Activated naive CD4-positive, alpha-beta T cell treated with anti-CD3 and anti-CD28 coated beads for 36 hours (primary cell): ENCODE measurements at regions not wholly inside any gene's neighbourhood (a gene's known extent, or its start where the extent isn't known, plus 50 kb on each side); places are given as distances from the start of the nearest gene placed in this dataset.
"Not testable (repeated sequence)": the region's sequence is repeated elsewhere in the genome, so short reads cannot be mapped to it uniquely, and the experiment has no call there.

ENCODE experiments used
- CTCF ChIA-PET: fragments of 350-600 bp; sonication (Branson Sonifier 250); formaldehyde crosslinking; loops from one replicate; lab custom pipeline; 2021; ENCODE audit warnings: antibody characterized with exemption; lab: Charles Lee
- DNase-seq: peaks from one replicate; pipeline ENCODE4 v3.0.0-alpha.2; 2020
- H3K27ac Mint-ChIP-seq: one replicate; pipeline ENCODE4 v1.8.0; 2021; ENCODE audit warnings: mild to moderate bottlenecking, mixed read lengths
- H3K27me3 Mint-ChIP-seq: one replicate; pipeline ENCODE4 v1.8.0; 2021; ENCODE audit warnings: low read depth, mixed read lengths
- H3K36me3 Mint-ChIP-seq: one replicate; pipeline ENCODE4 v1.8.0; 2021; ENCODE audit warnings: low read depth, mixed read lengths
- H3K4me1 Mint-ChIP-seq: one replicate; pipeline ENCODE4 v1.8.0; 2021; ENCODE audit warnings: low read depth, mixed read lengths
- H3K4me3 Mint-ChIP-seq: one replicate; pipeline ENCODE4 v1.8.0; 2021; ENCODE audit warnings: mild to moderate bottlenecking, moderate library complexity, mixed read lengths
- H3K9me3 Mint-ChIP-seq: one replicate; pipeline ENCODE4 v1.8.0; 2021; ENCODE audit warnings: mixed read lengths
- intact Hi-C: fragments of 100-400 bp; cut with micrococcal nuclease; formaldehyde crosslinking; loops from one replicate; pipeline ENCODE4 v1.15.1; 2023

DNA sequence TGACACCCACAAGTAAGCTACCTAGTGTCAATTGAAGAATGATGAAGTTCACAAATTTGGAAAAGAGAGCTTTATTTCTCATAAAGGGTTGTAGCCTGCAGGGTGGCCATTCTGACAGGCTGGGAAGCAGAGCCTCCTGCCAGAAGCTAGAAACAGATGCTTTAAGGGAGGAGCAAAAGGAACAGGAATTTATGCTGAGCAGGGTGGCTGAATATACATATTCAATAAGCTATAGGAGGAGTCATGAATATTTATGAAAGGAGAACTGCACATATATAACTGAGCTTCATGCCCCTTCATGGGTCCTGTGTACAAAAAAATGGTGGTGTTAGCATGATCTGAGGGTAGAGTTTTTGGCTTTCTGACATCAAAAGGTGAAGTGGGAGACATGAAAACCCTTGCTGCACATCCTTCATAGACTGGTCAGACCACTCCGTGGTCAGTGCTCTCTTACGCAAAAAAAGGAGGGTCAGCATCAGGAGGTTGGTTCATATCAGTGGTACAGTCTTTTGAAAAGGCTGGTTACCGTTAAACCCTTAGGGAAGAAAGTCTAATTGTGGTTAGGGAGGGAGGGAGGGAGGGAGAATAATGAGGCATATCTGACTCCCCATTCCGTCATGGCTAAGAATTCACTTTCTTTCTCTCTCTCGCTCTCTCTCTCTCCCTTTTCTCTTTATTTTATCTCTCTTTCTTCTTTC lies 121.4 kb downstream of the LUZP4 start:
- CTCF ChIA-PET, result no interaction called here
- no peak for DNase-seq
- Mint-ChIP-seq H3K27me3 (no peaks in the 10 kb centered on the region), H3K27ac (no peak overlapping the region), H3K36me3 (no peaks in the 10 kb centered on the region), H3K9me3 (no peaks in the 10 kb centered on the region), H3K4me1 (no peaks in the 10 kb centered on the region), H3K4me3 (no peak overlapping the region)
- intact Hi-C loops, result no loop called here

DNA sequence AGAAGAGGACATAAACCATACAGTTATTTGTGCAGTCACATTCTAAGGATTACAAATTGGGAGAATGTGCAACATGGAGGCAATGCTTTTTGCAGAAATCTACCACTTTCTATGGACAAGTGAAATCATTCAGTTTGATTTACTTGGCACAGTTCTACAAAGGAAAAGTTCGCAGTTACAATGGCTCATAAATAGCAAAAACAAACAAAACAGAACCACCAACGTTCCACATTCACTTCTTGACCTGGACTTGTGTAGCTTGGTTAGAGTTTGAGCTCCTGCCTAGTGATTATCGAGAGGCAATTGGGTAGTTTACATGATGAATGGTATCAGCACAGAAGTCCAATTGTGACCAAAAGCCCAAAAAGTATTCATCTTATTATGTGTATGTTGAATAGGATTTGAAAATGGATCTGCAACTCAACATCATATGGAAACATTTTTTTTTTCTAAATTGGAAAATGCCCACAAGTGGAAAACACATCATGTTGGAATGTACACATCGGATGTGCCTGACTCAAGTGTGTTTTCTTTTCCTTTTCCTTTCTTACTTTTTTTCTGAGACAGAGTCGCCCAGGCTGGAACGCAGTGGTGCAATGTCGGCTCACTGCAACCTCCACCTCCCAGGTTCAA lies 123.8 kb downstream of the LUZP4 start:
- Mint-ChIP-seq H3K4me1 (no peaks in the 10 kb centered on the region), H3K27me3 (no peaks in the 10 kb centered on the region), H3K36me3 (no peaks in the 10 kb centered on the region), H3K4me3 (no peak overlapping the region), H3K9me3 (no peaks in the 10 kb centered on the region), H3K27ac (no peak overlapping the region)
- intact Hi-C loops, result no loop called here
- CTCF ChIA-PET, result no interaction called here
- DNase-seq, result no peak

DNA sequence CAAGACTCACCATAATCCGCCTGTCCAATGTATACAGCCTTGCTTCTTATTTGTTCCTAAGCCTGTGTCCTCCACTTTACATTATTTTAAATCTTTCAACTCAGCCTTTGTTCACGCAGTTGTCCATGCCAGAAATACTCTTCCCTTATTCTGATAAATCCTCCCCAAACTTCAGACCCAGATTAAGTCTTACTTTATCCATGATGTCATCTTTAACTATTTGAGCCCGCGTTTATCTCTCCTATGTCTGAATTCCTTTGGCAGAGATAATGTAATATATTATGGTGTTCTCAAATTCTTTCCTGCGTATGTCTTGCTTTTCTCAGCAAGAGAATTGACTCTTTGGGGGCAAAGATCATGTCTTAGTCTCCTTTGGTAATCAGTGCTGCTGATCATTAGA lies 129.6 kb downstream of the LUZP4 start:
- Mint-ChIP-seq H3K27ac (no peak overlapping the region), H3K4me3 (no peak overlapping the region), H3K4me1 (no peaks in the 10 kb centered on the region), H3K36me3 (no peaks in the 10 kb centered on the region), H3K9me3 (peaks cover 1% of the 10 kb centered on the region), H3K27me3 (no peaks in the 10 kb centered on the region)
- DNase-seq, result no peak
- intact Hi-C loops, result no loop called here
- CTCF ChIA-PET, result no interaction called here

DNA sequence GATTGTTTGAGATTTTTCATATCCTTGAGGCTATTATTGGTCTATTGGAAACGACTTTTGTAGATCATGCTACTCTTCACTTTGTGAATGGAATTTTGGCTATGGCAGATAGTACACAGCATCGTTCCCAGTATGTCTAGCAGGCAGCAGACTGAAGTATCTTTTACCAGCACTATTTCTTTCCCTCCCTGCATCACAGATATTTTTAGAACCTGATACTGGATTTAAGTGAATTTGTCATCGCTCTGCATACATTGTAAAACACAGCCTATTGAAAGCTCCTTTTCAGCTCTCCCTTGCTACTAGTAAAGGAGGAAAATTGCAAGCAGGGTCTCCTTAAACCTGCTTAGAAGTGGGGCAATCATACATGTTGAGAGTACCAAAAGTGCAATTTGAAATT lies 133.6 kb downstream of the LUZP4 start:
- DNase-seq, result no peak

DNA sequence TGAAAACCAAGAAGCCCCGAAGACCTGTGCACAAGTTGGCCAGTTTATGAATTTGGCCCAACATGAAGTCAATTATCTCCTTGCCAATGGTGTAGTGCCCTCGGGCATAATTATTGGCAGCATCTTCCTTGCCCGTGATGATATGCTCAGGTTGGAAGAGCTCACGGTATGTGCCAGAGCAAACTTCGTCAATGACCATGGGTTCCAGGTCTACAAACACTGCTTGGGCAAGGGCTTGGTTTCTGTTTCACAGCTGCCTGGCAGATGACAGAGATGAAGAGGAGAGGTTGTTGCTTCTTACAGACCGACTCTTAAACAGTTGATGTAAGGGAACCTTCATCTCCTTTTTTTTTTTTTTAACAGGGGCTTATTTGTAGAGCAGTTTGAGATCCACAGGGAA lies 135.6 kb upstream of the PLS3 start:
- intact Hi-C loops, result no loop called here
- no peaks in the 10 kb centered on the region for H3K4me1 Mint-ChIP-seq
- CTCF ChIA-PET, result no interaction called here
- H3K27me3 Mint-ChIP-seq, result no peaks in the 10 kb centered on the region
- no peaks in the 10 kb centered on the region for H3K36me3 Mint-ChIP-seq
- DNase-seq, result no peak
- H3K4me3 Mint-ChIP-seq, result no peak overlapping the region
- H3K9me3 Mint-ChIP-seq, result peaks cover 4% of the 10 kb centered on the region
- no peak overlapping the region for H3K27ac Mint-ChIP-seq

More for the DNA sequence above, 133.6 kb downstream of the LUZP4 start:
- CTCF ChIA-PET, result no interaction called here
- no peaks in the 10 kb centered on the region for H3K36me3 Mint-ChIP-seq
- H3K27ac Mint-ChIP-seq, result no peak overlapping the region
- H3K4me3 Mint-ChIP-seq, result no peak overlapping the region
- intact Hi-C loops, result no loop called here
- H3K27me3 Mint-ChIP-seq, result no peaks in the 10 kb centered on the region
- H3K9me3 Mint-ChIP-seq, result peaks cover 4% of the 10 kb centered on the region
- H3K4me1 Mint-ChIP-seq, result no peaks in the 10 kb centered on the region

DNA sequence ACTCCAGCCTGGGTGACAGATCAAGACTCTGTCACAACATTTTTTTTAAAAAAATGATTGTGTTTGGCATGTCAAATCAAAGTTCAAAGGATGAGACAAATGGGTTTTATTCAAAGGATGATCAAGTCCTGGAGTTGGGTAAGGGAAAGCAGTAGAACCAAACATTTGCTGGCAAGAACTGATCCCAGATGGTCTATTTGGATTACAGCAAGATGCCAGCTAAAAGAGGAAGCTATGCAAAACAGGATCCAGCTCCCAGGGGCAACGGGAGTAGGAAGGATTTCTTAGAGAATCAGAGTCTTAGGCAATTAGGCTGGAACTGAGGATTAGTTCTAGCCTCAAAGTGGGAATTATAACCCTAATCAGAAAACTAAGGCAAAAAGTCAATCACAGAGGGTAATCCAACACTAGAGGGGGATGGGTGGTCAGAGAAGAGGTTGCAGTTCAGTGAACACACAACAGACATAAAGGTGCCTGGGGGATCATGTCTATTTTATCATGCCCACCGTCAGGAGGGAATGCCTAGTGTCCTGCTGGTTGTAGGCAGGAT lies 133.0 kb upstream of the PLS3 start:
- intact Hi-C loops, result no loop called here
- Mint-ChIP-seq H3K27ac (no peak overlapping the region), H3K9me3 (peaks cover 3% of the 10 kb centered on the region), H3K4me3 (no peak overlapping the region), H3K27me3 (no peaks in the 10 kb centered on the region), H3K4me1 (no peaks in the 10 kb centered on the region), H3K36me3 (no peaks in the 10 kb centered on the region)
- CTCF ChIA-PET, result no interaction called here
- no peak for DNase-seq

DNA sequence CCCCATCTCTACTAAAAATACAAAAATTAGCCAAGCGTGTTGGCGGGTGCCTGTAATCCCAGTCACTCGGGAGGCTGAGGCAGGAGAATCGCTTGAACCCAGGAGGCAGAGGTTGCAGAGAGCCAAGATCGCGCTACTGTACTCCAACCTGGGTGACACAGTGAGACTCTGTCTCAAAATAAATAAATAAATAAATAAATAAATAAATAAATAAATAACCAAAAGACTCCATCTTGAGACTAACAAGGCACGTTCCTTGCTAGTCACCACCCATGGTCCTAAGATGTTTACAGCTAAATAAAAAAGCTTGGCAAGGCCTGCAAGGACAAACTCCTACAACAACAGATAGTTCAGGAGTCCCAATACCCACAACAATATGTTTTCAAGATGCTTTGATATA lies 126.1 kb upstream of the PLS3 start:
- H3K27me3 Mint-ChIP-seq, H3K27ac Mint-ChIP-seq, DNase-seq, H3K4me1 Mint-ChIP-seq, H3K9me3 Mint-ChIP-seq, H3K4me3 Mint-ChIP-seq, H3K36me3 Mint-ChIP-seq, intact Hi-C loops, CTCF ChIA-PET: not testable (repeated sequence)

DNA sequence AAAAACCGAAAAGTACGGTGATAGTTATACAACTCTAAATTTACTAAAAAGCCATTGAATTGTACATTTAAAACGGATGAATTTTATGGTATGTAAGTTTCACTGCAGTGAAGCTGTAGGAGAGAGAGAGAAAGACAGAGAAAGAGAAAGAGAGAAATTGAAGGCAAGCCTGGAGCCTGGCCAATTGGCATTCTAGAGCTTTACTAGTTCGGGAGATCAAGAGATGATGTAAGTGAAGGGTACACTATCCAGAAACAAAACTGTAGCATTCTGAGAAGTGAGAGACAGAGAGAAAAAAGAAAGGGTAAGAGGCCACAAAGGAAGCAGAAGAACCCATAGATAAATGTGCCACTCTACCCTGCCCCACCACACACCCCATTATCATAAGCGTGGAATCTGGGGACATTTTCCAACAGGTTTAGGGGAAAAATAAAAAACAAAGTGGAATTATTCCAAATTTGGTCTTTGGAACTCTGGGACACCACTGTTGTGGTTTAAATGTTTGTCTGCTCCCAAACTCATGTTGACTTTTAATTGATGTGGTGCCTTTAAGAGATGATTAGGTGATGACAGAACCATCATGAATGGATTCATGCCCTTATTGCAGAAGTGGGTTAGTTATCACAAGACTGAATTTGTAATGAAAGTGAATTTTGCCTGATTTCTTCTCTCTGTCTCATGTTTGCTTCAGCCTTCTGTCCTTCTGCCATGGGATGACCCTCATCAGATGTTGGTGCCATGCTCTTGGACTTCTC lies 123.0 kb upstream of the PLS3 start:
- no peak overlapping the region for H3K4me3 Mint-ChIP-seq
- intact Hi-C loops, result no loop called here

DNA sequence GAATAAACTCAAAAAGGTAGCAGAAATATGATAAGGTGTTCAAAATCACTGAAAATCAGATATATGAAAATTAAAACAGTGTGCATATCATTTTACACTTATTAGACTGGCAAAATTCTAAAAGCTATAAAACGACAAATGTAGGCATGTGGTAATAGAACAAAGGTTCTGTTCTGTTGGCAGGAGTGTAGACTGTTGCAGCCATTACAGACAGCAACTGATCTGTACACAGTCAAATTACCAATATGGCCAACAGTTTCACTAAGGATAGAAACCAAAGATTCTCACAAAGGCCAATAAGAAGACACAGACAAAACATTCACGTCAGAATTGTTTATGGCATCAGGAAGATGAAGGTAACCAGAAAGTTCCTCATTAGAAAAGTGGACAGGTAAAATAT lies 112.8 kb upstream of the PLS3 start:
- H3K4me3 Mint-ChIP-seq, result no peak overlapping the region
- no peaks in the 10 kb centered on the region for H3K9me3 Mint-ChIP-seq
- intact Hi-C loops, result no loop called here
- CTCF ChIA-PET, result no interaction called here
- no peak overlapping the region for H3K27ac Mint-ChIP-seq
- no peaks in the 10 kb centered on the region for H3K4me1 Mint-ChIP-seq
- no peak for DNase-seq
- H3K27me3 Mint-ChIP-seq, result no peaks in the 10 kb centered on the region
- no peaks in the 10 kb centered on the region for H3K36me3 Mint-ChIP-seq

More for the DNA sequence above, 123.0 kb upstream of the PLS3 start:
- no peaks in the 10 kb centered on the region for H3K9me3 Mint-ChIP-seq
- no peaks in the 10 kb centered on the region for H3K4me1 Mint-ChIP-seq
- no peak for DNase-seq
- H3K27me3 Mint-ChIP-seq, result no peaks in the 10 kb centered on the region
- no peak overlapping the region for H3K27ac Mint-ChIP-seq
- CTCF ChIA-PET, result no interaction called here
- H3K36me3 Mint-ChIP-seq, result no peaks in the 10 kb centered on the region

DNA sequence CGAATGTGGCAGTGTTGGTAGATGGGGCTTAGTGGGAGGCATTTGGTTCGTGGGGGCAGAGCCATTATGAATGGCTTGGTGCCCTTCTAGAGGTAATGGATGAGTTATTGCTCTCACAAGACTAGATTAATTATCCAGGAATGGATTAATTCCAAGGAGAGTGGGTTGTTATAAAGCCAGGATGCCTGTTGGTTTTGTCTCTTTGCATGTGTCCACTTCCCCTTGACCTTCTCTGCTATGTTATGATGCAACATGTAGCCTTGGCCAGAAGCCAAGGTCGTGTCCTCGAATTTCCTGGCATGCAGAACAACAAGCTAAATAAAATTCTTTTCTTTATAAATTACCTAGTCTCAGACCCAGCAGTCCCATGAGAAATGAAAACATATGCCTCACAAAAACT lies 111.2 kb upstream of the PLS3 start:
- Mint-ChIP-seq H3K36me3 (no peaks in the 10 kb centered on the region), H3K27me3 (no peaks in the 10 kb centered on the region), H3K9me3 (no peaks in the 10 kb centered on the region), H3K4me3 (no peak overlapping the region), H3K4me1 (no peaks in the 10 kb centered on the region), H3K27ac (no peak overlapping the region)
- CTCF ChIA-PET, result no interaction called here
- no peak for DNase-seq
- intact Hi-C loops, result no loop called here

DNA sequence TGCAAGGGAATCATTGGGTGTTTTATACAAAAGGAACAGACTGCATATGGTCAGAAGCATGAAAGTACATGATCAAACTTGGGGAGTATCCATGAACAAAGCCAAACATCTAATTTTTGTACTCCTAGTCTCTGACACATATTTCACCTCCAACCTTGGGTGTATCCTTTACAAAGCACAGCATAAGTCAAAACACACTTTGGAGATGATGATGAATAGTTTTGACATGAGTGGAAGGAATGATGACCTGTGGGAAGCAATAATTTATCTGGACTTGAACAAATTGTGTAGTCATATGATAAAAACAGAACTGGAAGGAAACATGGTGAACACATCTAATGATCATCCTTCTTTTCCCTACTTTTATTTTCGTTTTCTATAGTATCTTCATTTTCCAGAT lies 108.7 kb upstream of the PLS3 start:
- H3K9me3 Mint-ChIP-seq, result no peaks in the 10 kb centered on the region
- no peaks in the 10 kb centered on the region for H3K36me3 Mint-ChIP-seq
- H3K4me3 Mint-ChIP-seq, result no peak overlapping the region
- no peak for DNase-seq
- no peak overlapping the region for H3K27ac Mint-ChIP-seq
- intact Hi-C loops, result no loop called here
- no peaks in the 10 kb centered on the region for H3K4me1 Mint-ChIP-seq
- H3K27me3 Mint-ChIP-seq, result no peaks in the 10 kb centered on the region
- CTCF ChIA-PET, result no interaction called here

DNA sequence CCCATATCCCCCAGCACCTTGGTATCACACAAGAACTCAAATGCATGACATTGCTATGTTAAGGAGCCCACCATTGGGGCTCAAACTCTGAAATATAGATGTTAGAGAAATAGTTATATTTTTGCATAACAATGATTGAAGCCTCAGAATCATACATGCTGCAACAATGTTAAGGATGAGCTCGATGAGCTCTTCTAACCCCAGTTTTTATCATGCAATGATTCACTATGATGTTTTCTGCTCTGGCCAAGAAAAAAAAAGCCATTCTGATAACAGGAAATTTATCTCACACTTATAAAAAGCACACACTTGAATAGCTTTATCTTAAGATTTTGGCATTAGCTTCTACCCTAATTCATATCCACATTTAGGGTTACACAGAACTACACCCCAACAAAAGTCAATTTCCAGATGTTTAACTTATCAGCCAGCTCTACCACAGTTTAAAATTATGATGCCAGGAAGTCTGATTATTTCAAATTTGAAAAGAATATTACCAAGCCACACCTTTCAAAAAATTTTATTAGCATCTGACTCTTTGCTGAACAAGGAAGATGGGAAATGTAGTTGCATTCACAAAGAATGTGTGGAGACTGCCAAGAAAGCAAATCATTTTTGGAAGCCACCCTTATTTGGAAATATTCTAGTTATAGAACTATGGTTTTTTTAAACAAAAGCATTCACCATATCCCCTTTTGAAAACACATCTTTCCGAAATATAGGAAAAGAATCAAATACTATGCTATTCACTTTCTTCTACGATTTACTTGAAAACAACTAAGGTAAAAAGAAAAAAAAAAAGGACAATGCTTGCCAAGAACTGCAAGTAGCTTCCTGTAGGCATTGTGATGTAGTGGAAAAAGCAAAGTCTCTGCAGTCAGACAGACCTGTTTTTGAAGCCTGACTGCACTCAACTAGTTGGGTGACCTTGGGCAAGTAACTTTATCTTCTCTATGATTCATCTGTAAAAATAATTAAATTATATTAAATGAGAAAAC lies 100.8 kb upstream of the PLS3 start:
- Mint-ChIP-seq H3K9me3 (no peaks in the 10 kb centered on the region), H3K27ac (no peak overlapping the region), H3K36me3 (no peaks in the 10 kb centered on the region), H3K4me1 (no peaks in the 10 kb centered on the region), H3K27me3 (no peaks in the 10 kb centered on the region), H3K4me3 (no peak overlapping the region)
- CTCF ChIA-PET, result no interaction called here
- DNase-seq, result no peak
- intact Hi-C loops, result no loop called here
